ENCODE measurements at regions not wholly inside any gene's neighbourhood (a gene's known extent, or its start where the extent isn't known, plus 50 kb on each side); places are given as distances from the start of the nearest gene placed in this dataset.

DNA sequence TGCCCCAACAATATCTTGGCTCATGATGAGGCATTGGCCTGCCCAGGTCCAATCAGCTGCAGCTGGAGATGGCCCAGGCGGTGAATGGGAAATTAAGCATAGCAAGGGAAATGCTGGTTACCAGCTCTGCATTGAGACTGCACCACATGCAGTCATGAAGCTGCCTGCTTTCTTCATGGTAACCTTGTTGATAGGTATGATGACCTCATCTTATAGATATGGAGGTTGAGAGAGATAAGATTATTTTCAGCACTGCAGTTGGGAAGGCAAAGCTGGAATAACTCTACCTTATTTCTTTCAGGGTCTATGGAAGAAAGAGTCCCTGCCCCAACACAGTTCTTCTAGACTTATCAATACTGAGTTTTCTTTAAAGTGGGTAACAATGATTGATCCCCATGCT is 180.1 kb downstream of the ICE1 start:
- Histone ChIP-seq H3K4me1 (ENCODE audit: control insufficient read depth, insufficient read depth, low read length) (no peaks in the 10 kb centered on the region), H3K27me3 (ENCODE audit: control insufficient read depth in 1 of 2, insufficient read depth in 2 of 2, low read length in 2 of 2) (no peaks in the 10 kb centered on the region), H3K9ac (ENCODE audit: low read length in 2 of 2) (no peak overlapping the region), H3K9me3 (ENCODE audit: control insufficient read depth in 2 of 2, low read length in 2 of 2) (no peaks in the 10 kb centered on the region), H3K4me3 (ENCODE audit: low read length in 2 of 2) (no peak overlapping the region), H3K36me3 (ENCODE audit: control insufficient read depth in 2 of 2, insufficient read depth in 2 of 2, low read length in 2 of 2) (no peaks in the 10 kb centered on the region), H3K27ac (ENCODE audit: low read length) (no peak overlapping the region)

- Histone ChIP-seq H3K4me3 (ENCODE audit: low read length in 2 of 2) (no peak overlapping the region), H3K9me3 (ENCODE audit: control insufficient read depth in 2 of 2, low read length in 2 of 2) (no peaks in the 10 kb centered on the region), H3K9ac (ENCODE audit: low read length in 2 of 2) (no peak overlapping the region), H3K27ac (ENCODE audit: low read length) (no peak overlapping the region), H3K27me3 (ENCODE audit: control insufficient read depth in 1 of 2, insufficient read depth in 2 of 2, low read length in 2 of 2) (no peaks in the 10 kb centered on the region), H3K36me3 (ENCODE audit: control insufficient read depth in 2 of 2, insufficient read depth in 2 of 2, low read length in 2 of 2) (no peaks in the 10 kb centered on the region), H3K4me1 (ENCODE audit: control insufficient read depth, insufficient read depth, low read length) (no peaks in the 10 kb centered on the region)
Measured at GRCh38 chr5:5598547-5599113, 176.2 kb downstream of the ICE1 start.

DNA sequence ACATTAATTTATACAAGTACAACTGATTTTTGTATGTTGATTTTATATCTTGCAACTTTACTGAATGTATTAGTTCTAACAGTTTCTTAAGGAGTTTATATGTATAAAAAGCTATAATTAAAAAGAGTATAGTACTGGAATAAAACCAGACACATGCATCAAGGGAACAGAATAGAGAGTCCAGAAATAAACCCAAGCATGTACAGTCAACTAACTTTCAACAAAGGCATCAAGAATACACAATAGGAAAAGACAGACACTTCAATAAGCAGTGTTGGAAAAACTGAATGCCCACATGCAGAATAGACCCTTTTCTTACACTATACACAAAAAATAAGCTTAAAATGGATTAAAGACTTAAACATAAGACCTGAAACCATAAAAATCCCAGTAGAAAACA is 170.9 kb downstream of the ICE1 start:
- Histone ChIP-seq H3K36me3 (ENCODE audit: control insufficient read depth in 2 of 2, insufficient read depth in 2 of 2, low read length in 2 of 2) (no peaks in the 10 kb centered on the region), H3K9me3 (ENCODE audit: control insufficient read depth in 2 of 2, low read length in 2 of 2) (no peaks in the 10 kb centered on the region), H3K27me3 (ENCODE audit: control insufficient read depth in 1 of 2, insufficient read depth in 2 of 2, low read length in 2 of 2) (no peaks in the 10 kb centered on the region), H3K27ac (ENCODE audit: low read length) (no peak overlapping the region), H3K4me1 (ENCODE audit: control insufficient read depth, insufficient read depth, low read length) (peaks cover 9% of the 10 kb centered on the region), H3K4me3 (ENCODE audit: low read length in 2 of 2) (no peak overlapping the region), H3K9ac (ENCODE audit: low read length in 2 of 2) (no peak overlapping the region)

DNA sequence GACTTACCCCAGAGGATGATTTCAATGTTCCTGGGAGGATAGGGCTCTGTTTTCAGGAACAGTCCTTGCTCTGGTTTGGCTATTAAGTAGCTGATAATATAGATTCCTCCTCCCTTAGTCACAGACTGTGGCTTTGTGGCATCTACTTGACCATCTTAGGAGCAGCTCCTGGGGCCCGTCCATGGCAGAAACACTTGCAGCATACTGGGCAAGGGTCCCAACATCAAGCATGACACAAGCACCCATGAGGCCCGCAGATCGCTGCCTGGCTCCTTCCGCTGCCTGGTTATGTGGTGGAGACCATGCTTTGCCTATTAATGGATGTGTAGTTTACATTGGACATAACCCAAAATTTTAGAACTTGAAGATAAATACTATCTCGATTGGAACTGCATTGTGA is 170.1 kb downstream of the ICE1 start:
- H3K4me1 ChIP-seq (ENCODE audit: control insufficient read depth, insufficient read depth, low read length) = peaks cover 9% of the 10 kb centered on the region
- H3K9ac ChIP-seq (ENCODE audit: low read length in 2 of 2) = no peak overlapping the region
- no peaks in the 10 kb centered on the region for H3K36me3 ChIP-seq (ENCODE audit: control insufficient read depth in 2 of 2, insufficient read depth in 2 of 2, low read length in 2 of 2)
- H3K27me3 ChIP-seq (ENCODE audit: control insufficient read depth in 1 of 2, insufficient read depth in 2 of 2, low read length in 2 of 2) = no peaks in the 10 kb centered on the region
- H3K9me3 ChIP-seq (ENCODE audit: control insufficient read depth in 2 of 2, low read length in 2 of 2) = no peaks in the 10 kb centered on the region
- no peak overlapping the region for H3K27ac ChIP-seq (ENCODE audit: low read length)
- no peak overlapping the region for H3K4me3 ChIP-seq (ENCODE audit: low read length in 2 of 2)

DNA sequence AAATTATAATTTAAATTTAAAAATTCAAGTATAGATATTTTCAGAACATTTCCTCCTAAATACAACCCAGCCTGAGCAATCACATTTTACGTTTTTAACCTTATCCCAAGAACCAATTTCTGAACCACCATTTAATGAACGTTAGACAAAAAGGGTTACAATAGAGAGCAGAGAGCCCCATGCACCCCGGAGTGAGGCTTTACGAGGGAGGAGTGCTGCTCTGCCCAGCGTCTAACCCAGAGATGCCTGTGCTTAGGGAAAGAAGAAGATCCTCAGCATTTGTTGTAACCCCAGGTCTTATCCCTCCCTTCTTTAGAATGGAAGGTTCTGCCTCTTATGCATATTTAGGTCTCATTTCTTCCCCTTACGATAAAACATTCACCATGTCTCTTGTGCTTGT is 169.1 kb downstream of the ICE1 start:
- H3K4me3 ChIP-seq (ENCODE audit: low read length in 2 of 2) = no peak overlapping the region
- no peaks in the 10 kb centered on the region for H3K27me3 ChIP-seq (ENCODE audit: control insufficient read depth in 1 of 2, insufficient read depth in 2 of 2, low read length in 2 of 2)
- H3K9me3 ChIP-seq (ENCODE audit: control insufficient read depth in 2 of 2, low read length in 2 of 2) = no peaks in the 10 kb centered on the region
- H3K27ac ChIP-seq (ENCODE audit: low read length) = no peak overlapping the region
- no peaks in the 10 kb centered on the region for H3K36me3 ChIP-seq (ENCODE audit: control insufficient read depth in 2 of 2, insufficient read depth in 2 of 2, low read length in 2 of 2)
- H3K4me1 ChIP-seq (ENCODE audit: control insufficient read depth, insufficient read depth, low read length) = peaks cover 9% of the 10 kb centered on the region
- H3K9ac ChIP-seq (ENCODE audit: low read length in 2 of 2) = no peak overlapping the region

DNA sequence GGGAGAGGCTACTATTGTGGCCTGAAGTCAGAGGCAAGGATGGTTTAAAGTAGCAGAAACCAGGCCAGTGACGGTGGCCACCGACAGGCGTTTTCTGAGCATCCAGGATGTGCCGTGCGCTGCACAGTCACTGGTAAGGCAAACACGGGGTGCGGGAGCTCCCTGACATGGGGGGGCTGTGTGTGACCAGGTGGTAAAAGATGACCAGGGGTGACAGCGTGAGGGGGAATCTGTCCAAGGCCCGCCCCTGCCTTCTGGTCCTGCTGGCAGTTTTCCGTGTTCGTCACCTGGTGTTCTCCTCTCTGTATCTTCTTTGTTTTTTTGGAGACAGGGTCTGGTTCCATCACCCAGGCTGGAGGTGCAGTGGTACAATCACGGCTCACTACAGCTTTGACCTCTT is 167.4 kb downstream of the ICE1 start:
- Histone ChIP-seq H3K36me3 (ENCODE audit: control insufficient read depth in 2 of 2, insufficient read depth in 2 of 2, low read length in 2 of 2) (no peaks in the 10 kb centered on the region), H3K4me3 (ENCODE audit: low read length in 2 of 2) (no peak overlapping the region), H3K27ac (ENCODE audit: low read length) (no peak overlapping the region), H3K9me3 (ENCODE audit: control insufficient read depth in 2 of 2, low read length in 2 of 2) (no peaks in the 10 kb centered on the region), H3K4me1 (ENCODE audit: control insufficient read depth, insufficient read depth, low read length) (peaks cover 25% of the 10 kb centered on the region), H3K9ac (ENCODE audit: low read length in 2 of 2) (no peak overlapping the region), H3K27me3 (ENCODE audit: control insufficient read depth in 1 of 2, insufficient read depth in 2 of 2, low read length in 2 of 2) (no peaks in the 10 kb centered on the region)

DNA sequence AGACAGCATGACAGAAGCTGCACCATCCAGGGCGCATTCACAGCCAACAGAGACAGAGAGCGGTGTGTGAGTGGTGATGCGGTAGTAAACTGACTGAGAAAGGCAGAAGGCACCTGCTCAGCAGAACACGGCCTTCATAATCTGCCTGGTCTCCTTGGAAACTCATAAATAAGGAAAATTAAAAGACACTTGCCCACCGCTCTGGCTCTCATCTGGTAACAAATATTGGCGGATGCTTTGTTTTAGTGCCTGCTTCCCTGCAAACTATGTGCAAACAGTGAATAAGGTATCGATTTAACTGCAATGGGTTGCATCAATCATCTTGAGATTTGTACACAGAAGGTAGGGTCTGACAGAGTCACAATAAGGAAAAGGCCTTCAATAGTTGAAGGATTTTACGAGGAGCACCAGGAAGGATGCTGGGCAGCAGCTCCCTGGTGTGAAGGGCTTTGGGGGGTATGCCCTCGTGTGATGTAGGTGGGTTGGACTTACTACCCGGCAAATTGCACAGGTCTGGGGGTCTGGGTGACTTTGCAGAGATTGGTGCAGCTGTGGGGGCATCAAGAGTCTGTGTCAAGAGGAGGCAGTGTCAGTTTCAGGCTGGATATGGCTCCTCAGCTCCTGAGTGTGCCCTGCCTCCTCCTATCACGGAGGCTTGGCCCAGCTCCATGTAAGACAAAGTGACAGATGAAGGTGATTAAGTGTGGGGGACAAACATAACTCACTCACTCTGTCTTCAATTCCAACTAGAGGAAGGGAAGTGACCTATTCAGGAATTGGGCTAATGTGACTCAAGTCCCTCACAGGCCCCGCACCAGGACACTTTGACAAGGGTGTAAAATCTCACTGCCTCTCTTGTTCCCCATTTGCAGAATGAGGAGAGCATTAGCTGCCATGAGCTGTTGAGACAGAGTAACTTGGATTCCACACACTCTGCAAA is 166.7 kb downstream of the ICE1 start:
- Histone ChIP-seq H3K4me1 (ENCODE audit: control insufficient read depth, insufficient read depth, low read length) (peaks cover 28% of the 10 kb centered on the region), H3K27me3 (ENCODE audit: control insufficient read depth in 1 of 2, insufficient read depth in 2 of 2, low read length in 2 of 2) (no peaks in the 10 kb centered on the region), H3K36me3 (ENCODE audit: control insufficient read depth in 2 of 2, insufficient read depth in 2 of 2, low read length in 2 of 2) (no peaks in the 10 kb centered on the region), H3K9me3 (ENCODE audit: control insufficient read depth in 2 of 2, low read length in 2 of 2) (no peaks in the 10 kb centered on the region), H3K27ac (ENCODE audit: low read length) (no peak overlapping the region), H3K4me3 (ENCODE audit: low read length in 2 of 2) (no peak overlapping the region), H3K9ac (ENCODE audit: low read length in 2 of 2) (no peak overlapping the region)

GRCh38 chr5:5588386-5588785 is 165.9 kb downstream of the ICE1 start:
- Histone ChIP-seq H3K27me3 (ENCODE audit: control insufficient read depth in 1 of 2, insufficient read depth in 2 of 2, low read length in 2 of 2) (no peaks in the 10 kb centered on the region), H3K27ac (ENCODE audit: low read length) (no peak overlapping the region), H3K9ac (ENCODE audit: low read length in 2 of 2) (no peak overlapping the region), H3K4me3 (ENCODE audit: low read length in 2 of 2) (no peak overlapping the region), H3K36me3 (ENCODE audit: control insufficient read depth in 2 of 2, insufficient read depth in 2 of 2, low read length in 2 of 2) (no peaks in the 10 kb centered on the region), H3K4me1 (ENCODE audit: control insufficient read depth, insufficient read depth, low read length) (peaks cover 28% of the 10 kb centered on the region), H3K9me3 (ENCODE audit: control insufficient read depth in 2 of 2, low read length in 2 of 2) (no peaks in the 10 kb centered on the region)

GRCh38 chr5:5587474-5587873 is 165.0 kb downstream of the ICE1 start:
- Histone ChIP-seq H3K9me3 (ENCODE audit: control insufficient read depth in 2 of 2, low read length in 2 of 2) (no peaks in the 10 kb centered on the region), H3K4me3 (ENCODE audit: low read length in 2 of 2) (no peak overlapping the region)

GRCh38 chr5:5586721-5587120 is 164.2 kb downstream of the ICE1 start:
- no peaks in the 10 kb centered on the region for H3K9me3 ChIP-seq (ENCODE audit: control insufficient read depth in 2 of 2, low read length in 2 of 2)
- no peaks in the 10 kb centered on the region for H3K27me3 ChIP-seq (ENCODE audit: control insufficient read depth in 1 of 2, insufficient read depth in 2 of 2, low read length in 2 of 2)
- H3K4me1 ChIP-seq (ENCODE audit: control insufficient read depth, insufficient read depth, low read length) = peaks cover 19% of the 10 kb centered on the region
- no peak overlapping the region for H3K27ac ChIP-seq (ENCODE audit: low read length)
- no peak overlapping the region for H3K9ac ChIP-seq (ENCODE audit: low read length in 2 of 2)
- H3K36me3 ChIP-seq (ENCODE audit: control insufficient read depth in 2 of 2, insufficient read depth in 2 of 2, low read length in 2 of 2) = no peaks in the 10 kb centered on the region
- no peak overlapping the region for H3K4me3 ChIP-seq (ENCODE audit: low read length in 2 of 2)

More at GRCh38 chr5:5587474-5587873, 165.0 kb downstream of the ICE1 start:
- H3K27me3 ChIP-seq (ENCODE audit: control insufficient read depth in 1 of 2, insufficient read depth in 2 of 2, low read length in 2 of 2) = no peaks in the 10 kb centered on the region
- H3K4me1 ChIP-seq (ENCODE audit: control insufficient read depth, insufficient read depth, low read length) = peaks cover 24% of the 10 kb centered on the region
- H3K27ac ChIP-seq (ENCODE audit: low read length) = no peak overlapping the region
- H3K36me3 ChIP-seq (ENCODE audit: control insufficient read depth in 2 of 2, insufficient read depth in 2 of 2, low read length in 2 of 2) = no peaks in the 10 kb centered on the region
- no peak overlapping the region for H3K9ac ChIP-seq (ENCODE audit: low read length in 2 of 2)

GRCh38 chr5:5585751-5586341 is 163.4 kb downstream of the ICE1 start:
- Histone ChIP-seq H3K9ac (ENCODE audit: low read length in 2 of 2) (no peak overlapping the region), H3K36me3 (ENCODE audit: control insufficient read depth in 2 of 2, insufficient read depth in 2 of 2, low read length in 2 of 2) (no peaks in the 10 kb centered on the region), H3K9me3 (ENCODE audit: control insufficient read depth in 2 of 2, low read length in 2 of 2) (no peaks in the 10 kb centered on the region), H3K4me3 (ENCODE audit: low read length in 2 of 2) (no peak overlapping the region), H3K27ac (ENCODE audit: low read length) (peak overlapping the region; percentile 24), H3K27me3 (ENCODE audit: control insufficient read depth in 1 of 2, insufficient read depth in 2 of 2, low read length in 2 of 2) (no peaks in the 10 kb centered on the region), H3K4me1 (ENCODE audit: control insufficient read depth, insufficient read depth, low read length) (peaks cover 21% of the 10 kb centered on the region)

Measured in stomach smooth muscle (tissue), 2 donors.